ENCODE measurements at regions not wholly inside any gene's neighbourhood (a gene's known extent, or its start where the extent isn't known, plus 50 kb on each side); places are given as distances from the start of the nearest gene placed in this dataset.
A peak's percentile ranks its signal among the peaks of the same experiment; 100 is the strongest.
"Not testable (repeated sequence)": the region's sequence is repeated elsewhere in the genome, so short reads cannot be mapped to it uniquely, and the experiment has no call there.

DNA sequence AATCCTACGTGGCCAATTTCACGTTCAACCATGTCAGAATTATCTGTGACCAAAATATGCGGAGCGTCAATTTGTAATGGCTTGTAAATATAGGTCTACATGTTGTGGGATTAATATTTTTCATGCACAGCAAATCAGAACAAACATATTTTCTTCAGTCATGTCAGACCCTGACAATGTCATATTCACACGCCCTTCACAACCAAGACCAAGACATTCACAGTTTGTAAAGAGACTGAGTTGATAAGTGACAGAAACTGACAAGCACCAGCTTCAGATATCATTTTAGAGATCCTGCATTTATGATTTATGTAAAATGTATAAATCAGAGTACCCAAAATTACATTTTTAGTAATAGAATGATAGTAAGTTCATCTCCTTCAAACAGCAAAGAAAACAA, 57.3 kb upstream of the NOVA1 start:
- DNase-seq (ENCODE audit: insufficient read length, low spot score) (no peak), FAIRE-seq (no peak)

- DNase-seq (ENCODE audit: insufficient read length, low spot score) (no peak), FAIRE-seq (peak; percentile 57)
Measured at GRCh38 chr14:26663506-26663905, 65.7 kb upstream of the NOVA1 start.

GRCh38 chr14:26678732-26679420, 81.0 kb upstream of the NOVA1 start:
- not testable (repeated sequence) for DNase-seq (ENCODE audit: insufficient read length, low spot score); FAIRE-seq

GRCh38 chr14:26685401-26685800, 87.6 kb upstream of the NOVA1 start:
- DNase-seq (ENCODE audit: insufficient read length, low spot score), result no peak
- FAIRE-seq, result no peak

- DNase-seq (ENCODE audit: insufficient read length, low spot score) (no peak), FAIRE-seq (no peak)
Measured at GRCh38 chr14:26687301-26687837, 89.5 kb upstream of the NOVA1 start.

DNA sequence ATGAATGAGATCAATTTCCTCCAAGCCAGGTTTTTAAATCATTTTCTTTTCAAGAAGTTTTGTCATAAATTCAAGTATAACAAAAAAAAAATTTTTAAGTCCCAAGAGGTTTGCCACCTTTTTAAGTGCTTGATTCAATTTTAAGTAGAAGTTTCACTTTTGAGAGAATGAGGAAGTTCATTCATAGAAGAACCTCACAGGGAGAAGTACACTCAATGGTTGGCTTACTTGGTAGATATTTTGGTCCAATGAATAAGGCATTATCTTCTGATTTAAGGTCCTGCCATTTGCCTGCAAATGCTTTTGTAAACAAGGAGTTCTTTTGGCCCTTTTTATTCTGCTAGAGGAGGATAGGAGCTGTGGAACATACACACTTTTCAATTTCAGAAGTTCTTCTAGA, 96.7 kb upstream of the NOVA1 start:
- DNase-seq (ENCODE audit: insufficient read length, low spot score) (no peak), FAIRE-seq (no peak)

DNA sequence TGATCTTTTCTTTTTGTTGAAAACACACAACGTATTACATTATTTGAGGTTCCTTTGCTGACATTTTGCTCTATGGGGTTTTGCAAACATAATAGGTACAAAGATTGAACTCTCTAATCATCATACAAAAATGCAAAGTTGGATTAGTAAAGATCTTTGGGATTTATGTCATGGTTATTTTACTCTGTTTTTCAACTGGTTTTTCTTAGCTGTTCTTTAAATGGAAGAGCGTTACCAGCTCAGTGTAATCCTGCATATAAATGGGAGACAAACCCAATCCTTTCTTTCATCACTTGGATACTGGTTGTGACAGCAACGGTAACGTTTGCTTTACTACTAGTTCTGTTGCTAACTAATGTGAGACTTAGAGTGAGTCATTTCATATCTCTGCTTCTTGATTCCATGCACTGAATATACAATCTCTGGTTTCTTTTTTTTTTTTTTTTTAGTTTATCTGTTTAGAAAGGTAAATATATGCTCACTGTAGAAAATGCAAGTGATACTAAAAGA, 104.9 kb upstream of the NOVA1 start:
- no peak for DNase-seq (ENCODE audit: insufficient read length, low spot score)
- FAIRE-seq, result peak; percentile 67

DNA sequence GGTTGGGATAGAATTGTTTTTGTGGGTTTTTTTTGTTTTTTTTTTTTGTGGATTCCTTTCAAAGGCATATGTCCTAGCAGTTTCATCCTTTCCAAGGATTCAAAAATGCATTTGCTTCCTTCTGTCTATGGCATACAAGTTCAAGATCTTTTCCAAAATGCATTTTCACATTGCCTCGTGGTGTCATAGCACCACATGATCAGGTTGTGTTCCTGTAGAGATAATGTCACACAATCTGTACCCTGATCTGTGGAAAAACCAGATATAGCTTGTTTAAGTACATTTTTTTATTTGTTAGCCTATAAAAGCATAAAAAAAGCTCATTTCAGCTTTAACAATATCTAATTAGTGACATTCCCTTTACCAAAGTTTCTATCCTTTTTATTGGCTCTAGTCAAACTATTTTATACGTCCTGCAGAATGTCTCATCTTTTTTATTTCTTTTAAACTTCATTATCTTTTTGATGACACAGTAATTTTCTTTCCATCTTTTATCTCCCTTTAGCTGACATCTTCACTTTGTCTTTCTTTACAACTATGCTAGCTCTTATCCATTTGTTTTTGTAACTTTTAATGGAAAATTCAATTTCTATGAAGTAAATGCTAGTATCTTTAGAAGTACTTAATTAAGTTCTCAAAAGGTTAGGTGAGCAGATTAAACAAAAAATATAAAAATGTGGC, 106.0 kb upstream of the NOVA1 start:
- FAIRE-seq (no peak), DNase-seq (ENCODE audit: insufficient read length, low spot score) (no peak)

DNA sequence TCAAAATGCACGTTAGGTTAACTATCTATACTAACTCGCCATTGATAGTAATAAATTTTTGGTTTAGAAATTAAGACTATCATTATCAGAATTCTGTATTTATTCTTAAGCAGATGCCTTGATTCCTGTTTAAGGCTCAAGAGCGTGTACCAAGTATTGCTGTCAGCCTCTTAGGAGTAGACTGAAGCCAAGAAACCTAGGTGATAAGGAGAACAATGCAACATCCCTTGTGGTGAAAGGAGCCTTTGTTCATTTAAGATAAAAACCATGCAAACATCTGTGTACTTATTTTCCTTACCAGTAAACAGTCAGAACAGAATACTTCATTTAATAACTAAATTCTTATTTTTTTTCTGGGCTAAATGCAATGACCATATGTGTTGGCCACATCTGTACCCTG, 109.4 kb upstream of the NOVA1 start:
- no peak for DNase-seq (ENCODE audit: insufficient read length, low spot score)
- peak; percentile 48 for FAIRE-seq

DNA sequence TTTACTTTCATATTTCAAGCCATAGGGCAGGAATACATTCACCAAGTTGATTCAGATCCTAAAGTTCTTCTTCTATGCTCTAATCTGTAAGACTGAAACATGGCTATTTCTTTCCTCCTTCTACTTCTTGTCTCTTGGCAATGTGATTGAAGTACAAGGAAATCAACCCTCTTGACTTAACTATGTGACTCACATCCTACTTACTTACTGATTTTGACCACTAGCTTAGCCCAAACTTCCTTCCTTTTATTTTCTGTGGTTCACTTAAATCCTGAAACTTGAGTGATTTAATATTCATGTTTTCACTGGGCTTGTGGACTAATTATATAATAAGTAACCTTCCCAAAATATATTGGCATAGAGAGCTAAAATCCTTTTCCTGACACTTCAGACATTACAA, 111.2 kb upstream of the NOVA1 start:
- FAIRE-seq, result peak; percentile 78
- DNase-seq (ENCODE audit: insufficient read length, low spot score), result peak; percentile 13

- DNase-seq (ENCODE audit: insufficient read length, low spot score) (no peak), FAIRE-seq (peak; percentile 57)
Measured at GRCh38 chr14:26719514-26719913, 121.7 kb upstream of the NOVA1 start.

DNA sequence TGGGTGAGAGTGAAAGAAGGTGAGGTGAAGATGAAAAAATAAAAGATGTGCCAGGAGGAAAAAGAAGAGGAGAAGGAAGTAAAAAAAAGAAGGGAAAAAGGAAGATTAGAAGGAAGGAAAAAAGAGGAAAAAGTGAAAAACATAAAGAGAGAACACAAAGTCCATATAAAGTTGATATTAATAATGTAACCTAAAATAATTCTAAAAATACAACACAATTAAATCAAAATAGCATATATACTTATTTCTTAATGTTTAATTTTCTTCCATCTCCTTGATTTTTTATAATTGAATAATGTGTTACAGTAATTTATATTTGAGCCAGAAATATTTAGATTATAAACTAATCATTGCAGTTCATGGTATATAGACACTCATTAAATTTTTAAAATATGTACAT, 124.4 kb upstream of the NOVA1 start:
- FAIRE-seq, result no peak
- DNase-seq (ENCODE audit: insufficient read length, low spot score), result no peak

DNA sequence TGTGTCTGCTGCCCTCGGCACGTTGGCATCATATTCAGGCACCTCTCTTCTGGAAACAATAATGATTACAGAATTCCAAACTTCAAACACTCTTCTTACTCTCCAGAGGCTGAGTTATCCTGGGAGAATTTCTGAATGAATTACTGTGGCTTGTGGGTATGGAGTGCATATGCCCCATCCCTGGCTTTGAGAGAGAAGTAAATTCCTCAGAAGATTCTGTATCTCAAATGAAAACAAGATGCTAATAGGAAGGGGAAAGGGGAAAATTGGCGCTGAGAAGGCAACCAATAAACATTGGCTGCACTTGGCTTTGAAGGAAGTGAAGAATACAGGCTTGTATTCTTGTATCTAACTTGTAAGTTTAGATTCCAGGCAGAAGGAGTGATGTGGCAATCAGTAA, 132.0 kb upstream of the NOVA1 start:
- FAIRE-seq (peak; percentile 33), DNase-seq (ENCODE audit: insufficient read length, low spot score) (no peak)

DNA sequence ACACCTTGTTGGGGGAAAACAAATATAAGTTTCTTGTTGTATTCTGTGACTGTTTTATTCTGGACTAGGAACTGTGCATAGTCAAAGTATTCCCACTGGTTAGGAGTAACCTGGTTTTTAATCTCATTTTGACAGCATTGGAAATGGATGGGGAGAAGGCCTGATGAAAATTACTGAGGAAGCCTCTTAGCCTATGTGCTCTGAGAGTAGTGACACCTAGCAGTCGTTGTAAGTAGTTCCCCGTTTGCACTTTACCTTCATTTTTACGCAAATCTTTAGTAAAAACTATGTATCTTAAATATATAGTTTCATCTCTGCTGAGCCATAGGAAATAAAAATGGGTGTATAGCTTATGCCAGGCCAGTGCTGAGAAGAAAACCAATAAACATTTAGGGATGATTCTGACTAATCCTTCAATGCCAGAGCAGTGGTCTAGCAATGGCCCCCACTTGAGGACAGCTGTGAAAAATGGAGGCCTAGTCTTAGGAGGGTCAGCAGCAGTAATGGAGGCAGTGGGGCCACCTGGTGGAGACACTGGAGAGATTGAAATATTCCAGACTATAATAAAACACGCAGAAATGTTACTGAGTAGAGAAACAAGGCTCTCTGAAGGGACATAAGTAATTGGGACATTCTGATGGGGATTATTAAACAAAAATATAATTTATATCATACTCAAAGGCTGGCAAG, 133.2 kb upstream of the NOVA1 start:
- FAIRE-seq, result peak; percentile 70
- peak; percentile 29 for DNase-seq (ENCODE audit: insufficient read length, low spot score)

- FAIRE-seq (no peak), DNase-seq (ENCODE audit: insufficient read length, low spot score) (no peak)
Measured at GRCh38 chr14:26735811-26736210, 138.0 kb upstream of the NOVA1 start.

GRCh38 chr14:26738571-26738970, 140.7 kb upstream of the NOVA1 start:
- FAIRE-seq (no peak), DNase-seq (ENCODE audit: insufficient read length, low spot score) (no peak)

GRCh38 chr14:26741711-26742212, 143.9 kb upstream of the NOVA1 start:
- no peak for DNase-seq (ENCODE audit: insufficient read length, low spot score)
- FAIRE-seq, result no peak

DNA sequence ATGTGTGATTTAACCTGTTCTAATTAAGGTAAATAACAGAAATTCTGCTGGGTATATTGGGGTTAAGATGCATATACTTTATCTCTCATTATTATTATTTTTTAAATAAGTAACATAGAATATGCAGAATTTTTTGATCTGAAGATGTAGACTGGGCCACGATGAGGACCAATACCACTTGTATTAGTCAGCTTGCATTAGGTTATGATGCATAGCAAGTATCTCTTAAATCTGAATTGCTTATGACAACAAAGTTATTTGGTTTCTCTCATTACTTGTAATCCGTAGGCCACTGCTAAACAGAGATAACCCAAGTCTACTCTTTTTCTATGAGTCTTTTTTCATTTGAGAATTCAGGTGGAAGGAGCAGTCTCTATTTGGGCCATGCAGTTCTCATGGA, 145.5 kb upstream of the NOVA1 start:
- no peak for FAIRE-seq
- no peak for DNase-seq (ENCODE audit: insufficient read length, low spot score)

DNA sequence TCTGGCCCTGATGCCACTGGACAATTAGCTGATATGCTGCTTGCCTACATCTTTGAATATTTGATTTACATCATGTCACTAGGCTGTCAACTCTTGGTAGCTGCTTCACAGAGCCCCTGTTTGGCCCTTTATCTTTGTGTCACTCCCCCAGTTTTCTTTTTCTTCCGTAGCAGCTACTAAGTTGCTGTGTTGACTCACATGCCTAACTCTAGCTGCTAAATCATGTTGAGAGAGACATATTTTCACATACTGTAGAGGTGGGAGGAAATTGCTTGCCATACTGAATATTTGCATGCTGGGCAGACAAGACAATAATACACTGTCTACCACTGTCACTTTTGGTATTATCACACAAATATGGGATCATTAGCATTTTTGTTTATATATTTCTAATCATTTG, 147.1 kb upstream of the NOVA1 start:
- DNase-seq (ENCODE audit: insufficient read length, low spot score) (no peak), FAIRE-seq (peak; percentile 88)

GRCh38 chr14:26761532-26761931, 163.7 kb upstream of the NOVA1 start:
- FAIRE-seq, result no peak
- no peak for DNase-seq (ENCODE audit: insufficient read length, low spot score)

- DNase-seq (ENCODE audit: insufficient read length, low spot score) (no peak), FAIRE-seq (peak; percentile 40)
Measured at GRCh38 chr14:26765301-26765700, 167.5 kb upstream of the NOVA1 start.

Data from HTR-8/SVneo (cell line).